GM18867 (cell line): ENCODE measurements at regions not wholly inside any gene's neighbourhood (a gene's known extent, or its start where the extent isn't known, plus 50 kb on each side); places are given as distances from the start of the nearest gene placed in this dataset.

ENCODE experiments used
- ATAC-seq: cut with Tn5 transposase; IDR thresholded peaks from one replicate; pipeline ENCODE4 v1.9.1; 2021; ENCODE audit warnings: mild to moderate bottlenecking, moderate library complexity; ENCODE audit not compliant: unreplicated experiment

- no peak for ATAC-seq
Measured at GRCh38 chr9:20012232-20012631, 223.4 kb upstream of the SLC24A2 start.

GRCh38 chr9:20009606-20010005, 220.8 kb upstream of the SLC24A2 start:
- no peak for ATAC-seq

- ATAC-seq = no peak
Measured at GRCh38 chr9:20002011-20002410, 213.2 kb upstream of the SLC24A2 start.

- no peak for ATAC-seq
Measured at GRCh38 chr9:20001058-20001457, 212.2 kb upstream of the SLC24A2 start.

GRCh38 chr9:19999491-20000057, 210.7 kb upstream of the SLC24A2 start:
- peak; percentile 83 for ATAC-seq

- ATAC-seq = peak; percentile 41
Measured at GRCh38 chr9:19998823-19999455, 210.1 kb upstream of the SLC24A2 start.

GRCh38 chr9:19998153-19998552, 209.3 kb upstream of the SLC24A2 start:
- ATAC-seq = no peak

GRCh38 chr9:19995619-19996018, 206.8 kb upstream of the SLC24A2 start:
- ATAC-seq = no peak

GRCh38 chr9:19994296-19994695, 205.5 kb upstream of the SLC24A2 start:
- no peak for ATAC-seq

- no peak for ATAC-seq
Measured at GRCh38 chr9:19992556-19992955, 203.7 kb upstream of the SLC24A2 start.

- no peak for ATAC-seq
Measured at GRCh38 chr9:19989213-19989612, 200.4 kb upstream of the SLC24A2 start.

- ATAC-seq = no peak
Measured at GRCh38 chr9:19988281-19988680, 199.4 kb upstream of the SLC24A2 start.

- no peak for ATAC-seq
Measured at GRCh38 chr9:19985081-19985480, 196.2 kb upstream of the SLC24A2 start.

GRCh38 chr9:19976226-19976625, 187.4 kb upstream of the SLC24A2 start:
- no peak for ATAC-seq

GRCh38 chr9:19975499-19975898, 186.7 kb upstream of the SLC24A2 start:
- no peak for ATAC-seq

GRCh38 chr9:19969721-19970120, 180.9 kb upstream of the SLC24A2 start:
- no peak for ATAC-seq

GRCh38 chr9:19967888-19968459, 179.1 kb upstream of the SLC24A2 start:
- no peak for ATAC-seq

GRCh38 chr9:19967216-19967887, 178.5 kb upstream of the SLC24A2 start:
- no peak for ATAC-seq

GRCh38 chr9:19965336-19965735, 176.5 kb upstream of the SLC24A2 start:
- no peak for ATAC-seq

- no peak for ATAC-seq
Measured at GRCh38 chr9:19947996-19948395, 159.2 kb upstream of the SLC24A2 start.

- peak; percentile 56 for ATAC-seq
Measured at GRCh38 chr9:19946441-19947109, 157.7 kb upstream of the SLC24A2 start.

GRCh38 chr9:19941874-19942273, 153.0 kb upstream of the SLC24A2 start:
- ATAC-seq = no peak
